NCI-H2227 (cell line): ENCODE measurements at regions not wholly inside any gene's neighbourhood (a gene's known extent, or its start where the extent isn't known, plus 50 kb on each side); places are given as distances from the start of the nearest gene placed in this dataset.
"Not testable (repeated sequence)": the region's sequence is repeated elsewhere in the genome, so short reads cannot be mapped to it uniquely, and the experiment has no call there.

Source experiments
- DNase-seq: peaks from one replicate; lab custom pipeline; 2025; ENCODE audit not compliant: unreplicated experiment; lab: John Stamatoyannopoulos, UW

- DNase-seq, result not testable (repeated sequence)
These were observed 63.8 kb downstream of the CLEC18A start for GRCh38 chr16:70014915-70015314.

- not testable (repeated sequence) for DNase-seq
These were observed 65.6 kb downstream of the CLEC18A start for GRCh38 chr16:70016751-70017150.

GRCh38 chr16:70018254-70018653 lies 67.1 kb downstream of the CLEC18A start:
- DNase-seq, result peak; percentile 15

GRCh38 chr16:70023207-70023606 lies 72.1 kb downstream of the CLEC18A start:
- DNase-seq, result not testable (repeated sequence)

GRCh38 chr16:70023956-70024355 lies 72.8 kb downstream of the CLEC18A start:
- not testable (repeated sequence) for DNase-seq

GRCh38 chr16:70026165-70026854 lies 75.2 kb downstream of the CLEC18A start:
- not testable (repeated sequence) for DNase-seq

- not testable (repeated sequence) for DNase-seq
These were observed 81.2 kb upstream of the PDPR start for GRCh38 chr16:70032906-70033305.

- DNase-seq, result not testable (repeated sequence)
These were observed 76.2 kb upstream of the PDPR start for GRCh38 chr16:70037913-70038312.

- not testable (repeated sequence) for DNase-seq
These were observed 73.6 kb upstream of the PDPR start for GRCh38 chr16:70040554-70040953.

- DNase-seq, result not testable (repeated sequence)
These were observed 70.5 kb upstream of the PDPR start for GRCh38 chr16:70043538-70044067.

- not testable (repeated sequence) for DNase-seq
These were observed 67.6 kb upstream of the PDPR start for GRCh38 chr16:70046560-70046959.

- DNase-seq, result not testable (repeated sequence)
These were observed 66.0 kb upstream of the PDPR start for GRCh38 chr16:70048083-70048482.

- not testable (repeated sequence) for DNase-seq
These were observed 56.1 kb upstream of the PDPR start for GRCh38 chr16:70058056-70058455.

GRCh38 chr16:70059429-70059828 lies 54.7 kb upstream of the PDPR start:
- DNase-seq, result not testable (repeated sequence)

GRCh38 chr16:70060521-70061027 lies 53.6 kb upstream of the PDPR start:
- DNase-seq, result peak; percentile 4

GRCh38 chr16:70061671-70062218 lies 52.4 kb upstream of the PDPR start:
- DNase-seq, result not testable (repeated sequence)

GRCh38 chr16:70062947-70063346 lies 51.2 kb upstream of the PDPR start:
- DNase-seq, result not testable (repeated sequence)
